H1 (cell line): ENCODE measurements at regions not wholly inside any gene's neighbourhood (a gene's known extent, or its start where the extent isn't known, plus 50 kb on each side); places are given as distances from the start of the nearest gene placed in this dataset.
A peak's percentile ranks its signal among the peaks of the same experiment; 100 is the strongest.

Experiments
- CTCF ChIA-PET: fragments of 300-600 bp; sonication (Branson Sonifier 250); formaldehyde crosslinking; loops from one replicate; lab custom pipeline; 2021; ENCODE audit not compliant: partially characterized antibody; lab: Charles Lee
- POLR2A ChIA-PET: fragments of 300-600 bp; sonication (Branson Sonifier 250); formaldehyde crosslinking; loops from one replicate; lab custom pipeline; 2021; ENCODE audit warnings: inconsistent platforms; ENCODE audit not compliant: partially characterized antibody; lab: Charles Lee
- DNase-seq, 2 experiments: peaks; one replicate each; pipeline versions ENCODE4 v3.0.0 to v3.0.0-alpha.2; 2010 to 2022; ENCODE audit warnings: low spot score in 2 of 2, low read depth in 1 of 2, mixed read lengths in 1 of 2
- FAIRE-seq: peaks from 2 replicates; lab custom pipeline; 2011; peaks lifted over from hg19 to GRCh38; lab: Jason Lieb, UNC
- H2AFZ ChIP-seq: 2 replicates; pipeline ENCODE4 v1.8.1; 2012; ENCODE audit warnings: low read length, inconsistent platforms
- H2AK5ac ChIP-seq: 2 replicates; pipeline ENCODE4 v1.6.1; 2013; ENCODE audit warnings: low read depth, low read length
- H2BK120ac ChIP-seq: replicated peaks from 2 replicates; pipeline ENCODE3; 2013; ENCODE audit warnings: low read depth, low read length, inconsistent platforms
- H2BK12ac ChIP-seq: 2 replicates; pipeline ENCODE4 v1.6.1; 2013; ENCODE audit warnings: low read depth, low read length
- H2BK15ac ChIP-seq: 2 replicates; pipeline ENCODE4 v1.6.1; 2013; ENCODE audit warnings: low read length
- H2BK20ac ChIP-seq: 2 replicates; pipeline ENCODE4 v1.6.1; 2013; ENCODE audit warnings: low read length
- H2BK5ac ChIP-seq: 2 replicates; pipeline ENCODE4 v1.6.1; 2013; ENCODE audit warnings: low read depth, low read length
- H3K14ac ChIP-seq: 2 replicates; pipeline ENCODE4 v1.6.1; 2013; ENCODE audit warnings: inconsistent platforms; ENCODE audit not compliant: insufficient read length
- H3K18ac ChIP-seq: 2 replicates; pipeline ENCODE4 v1.6.1; 2013; ENCODE audit warnings: low read length; ENCODE audit errors: extremely low read depth
- H3K23ac ChIP-seq: 2 replicates; pipeline ENCODE4 v1.6.1; 2013; ENCODE audit warnings: inconsistent platforms; ENCODE audit not compliant: insufficient read length
- H3K23me2 ChIP-seq: 2 replicates; pipeline ENCODE4 v1.6.1; 2013; ENCODE audit warnings: low read depth, low read length
- H3K27ac ChIP-seq: 2 replicates; pipeline ENCODE4 v1.6.1; 2011; ENCODE audit warnings: low read depth, low read length, inconsistent platforms
- H3K27me3 ChIP-seq, 4 experiments: replicated peaks in 1 of 4; 1 replicate in 1 of 4; 2 replicates in 3 of 4; pipeline versions ENCODE4 v1.6.1 to v1.8.1; 2011 to 2013; ENCODE audit warnings: low read length in 3 of 4, mild to moderate bottlenecking in 3 of 4, inconsistent platforms in 2 of 4, mixed read lengths in 2 of 4, moderate library complexity in 1 of 4; ENCODE audit not compliant: control insufficient read depth in 3 of 4, insufficient read depth in 3 of 4; ENCODE audit errors: extremely low read depth in 1 of 4
- H3K36me3 ChIP-seq, 4 experiments: 2 replicates each; pipeline versions ENCODE4 v1.6.1 to v1.8.1; 2011 to 2013; ENCODE audit warnings: mild to moderate bottlenecking in 4 of 4, low read length in 3 of 4, moderate library complexity in 2 of 4, control low read depth in 1 of 4, inconsistent platforms in 1 of 4; ENCODE audit not compliant: insufficient read depth in 4 of 4, control insufficient read depth in 2 of 4
- H3K4ac ChIP-seq: replicated peaks from 2 replicates; pipeline ENCODE3; 2013; ENCODE audit warnings: low read length, low read depth, mixed read lengths, inconsistent platforms; ENCODE audit not compliant: insufficient read length
- H3K4me1 ChIP-seq, 4 experiments: replicated peaks in 1 of 4; 1 replicate in 1 of 4; 2 replicates in 3 of 4; pipeline versions ENCODE4 v1.6.1 to v1.8.1; 2011 to 2013; ENCODE audit warnings: low read length in 3 of 4, inconsistent platforms in 2 of 4, mixed read lengths in 1 of 4; ENCODE audit not compliant: insufficient read depth in 4 of 4, control insufficient read depth in 3 of 4
- H3K4me2 ChIP-seq, 2 experiments: 2 replicates each; pipeline versions ENCODE4 v1.6.1 to v1.8.1; 2011 to 2013; ENCODE audit warnings: low read depth in 2 of 2, low read length in 2 of 2, control low read depth in 1 of 2, inconsistent platforms in 1 of 2, mild to moderate bottlenecking in 1 of 2; ENCODE audit not compliant: insufficient read depth in 1 of 2
- H3K4me3 ChIP-seq, 4 experiments: fragments of 200-600, 300-600 bp in 1 of 4; sonication (generic), shearing (Covaris generic), sonication (Bioruptor Twin) in 1 of 4; 2 replicates each; pipeline versions ENCODE4 v1.5.1 to v1.8.1; 2011 to 2016; ENCODE audit warnings: low read length in 4 of 4, low read depth in 3 of 4, control low read depth in 2 of 4, inconsistent platforms in 2 of 4, mild to moderate bottlenecking in 2 of 4, mixed read lengths in 1 of 4, moderate library complexity in 1 of 4; ENCODE audit not compliant: insufficient read depth in 2 of 4; ENCODE audit errors: extremely low read depth in 1 of 4
- H3K56ac ChIP-seq: replicated peaks from 2 replicates; pipeline ENCODE3; 2013; ENCODE audit warnings: low read depth, mild to moderate bottlenecking, mixed read lengths, low read length, inconsistent platforms; ENCODE audit not compliant: insufficient read length
- H3K79me1 ChIP-seq: 2 replicates; pipeline ENCODE4 v1.6.1; 2013; ENCODE audit warnings: low read depth, low read length, control low read depth
- H3K79me2 ChIP-seq, 2 experiments: 2 replicates each; pipeline versions ENCODE4 v1.6.1 to v1.8.1; 2012 to 2013; ENCODE audit warnings: low read length in 2 of 2, mild to moderate bottlenecking in 2 of 2, inconsistent platforms in 1 of 2; ENCODE audit not compliant: insufficient read depth in 2 of 2, control insufficient read depth in 1 of 2
- H3K9ac ChIP-seq, 4 experiments: replicated peaks in 1 of 4; 1 replicate in 1 of 4; 2 replicates in 3 of 4; pipeline versions ENCODE4 v1.6.1 to v1.8.1; 2011 to 2013; ENCODE audit warnings: low read depth in 3 of 4, low read length in 3 of 4, control low read depth in 2 of 4, mild to moderate bottlenecking in 2 of 4, moderate library complexity in 2 of 4, inconsistent platforms in 1 of 4; ENCODE audit errors: extremely low read depth in 1 of 4
- H3K9me3 ChIP-seq, 2 experiments: 2 replicates each; pipeline versions ENCODE4 v1.6.1 to v1.8.1; 2012 to 2013; ENCODE audit warnings: mild to moderate bottlenecking in 2 of 2, moderate library complexity in 2 of 2, control low read depth in 1 of 2, inconsistent platforms in 1 of 2, low read depth in 1 of 2, low read length in 1 of 2, mixed read lengths in 1 of 2; ENCODE audit not compliant: insufficient read depth in 2 of 2
- H4K20me1 ChIP-seq, 2 experiments: replicated peaks in 1 of 2; 2 replicates each; pipeline versions ENCODE3 to v1.8.1; 2011 to 2013; ENCODE audit warnings: inconsistent platforms in 2 of 2, low read length in 2 of 2, mild to moderate bottlenecking in 1 of 2; ENCODE audit not compliant: insufficient read depth in 2 of 2, control insufficient read depth in 1 of 2
- H4K5ac ChIP-seq: 2 replicates; pipeline ENCODE4 v1.6.1; 2013; ENCODE audit warnings: low read length, low read depth, mixed read lengths, inconsistent platforms; ENCODE audit not compliant: insufficient read length
- H4K8ac ChIP-seq: 2 replicates; pipeline ENCODE4 v1.8.0; 2013; ENCODE audit warnings: mild to moderate bottlenecking, moderate library complexity, low read length, inconsistent platforms; ENCODE audit not compliant: insufficient read depth; ENCODE audit errors: extremely low read depth
- H4K91ac ChIP-seq: replicated peaks from 2 replicates; pipeline ENCODE3; 2013; ENCODE audit warnings: low read length, mixed read lengths, inconsistent platforms; ENCODE audit not compliant: insufficient read length
- HDAC2 ChIP-seq, 2 experiments: fragments of 300-600 bp in 1 of 2; sonication (generic) in 1 of 2; IDR thresholded peaks; 2 replicates each; pipeline ENCODE4 v1.6.1; 2011 to 2012; ENCODE audit warnings: low read depth in 2 of 2, low read length in 2 of 2, mild to moderate bottlenecking in 2 of 2, moderate library complexity in 2 of 2, borderline replicate concordance in 1 of 2, inconsistent platforms in 1 of 2
- KDM1A ChIP-seq: fragments of 200-600, 300-600 bp; sonication (generic); IDR thresholded peaks from 2 replicates; pipeline ENCODE4 v1.7.1; 2016; ENCODE audit warnings: mild to moderate bottlenecking, low read length, borderline replicate concordance
- NRF1 ChIP-seq: IDR thresholded peaks from 2 replicates; pipeline ENCODE4 v1.6.1; 2011; ENCODE audit warnings: mild to moderate bottlenecking, low read depth, low read length, improper control_type of control experiment
- RFX5 ChIP-seq: IDR thresholded peaks from 2 replicates; pipeline ENCODE4 v1.6.1; 2011; ENCODE audit warnings: low read depth, low read length, improper control_type of control experiment, borderline replicate concordance
- TAF1 ChIP-seq: IDR thresholded peaks from 2 replicates; pipeline ENCODE4 v1.6.1; 2011; ENCODE audit warnings: mild to moderate bottlenecking, low read depth, low read length
- WGBS, 2 experiments: shearing (Covaris generic) in 1 of 2; methylation state at CpG; one replicate each; pipeline versions ENCODE4 v1.1.6 to v1.1.7; 2013 to 2015; ENCODE audit warnings: low lambda C conversion rate in 2 of 2, mixed read lengths in 2 of 2, inconsistent platforms in 1 of 2, low coverage in 1 of 2, missing lambda C conversion rate in 1 of 2; ENCODE audit not compliant: insufficient replicate concordance in 2 of 2, insufficient coverage in 1 of 2, insufficient read length in 1 of 2; ENCODE audit errors: extremely low coverage in 1 of 2, missing lambda C conversion rate in 1 of 2; 5-methylcytosine and 5-hydroxymethylcytosine counted together

DNA sequence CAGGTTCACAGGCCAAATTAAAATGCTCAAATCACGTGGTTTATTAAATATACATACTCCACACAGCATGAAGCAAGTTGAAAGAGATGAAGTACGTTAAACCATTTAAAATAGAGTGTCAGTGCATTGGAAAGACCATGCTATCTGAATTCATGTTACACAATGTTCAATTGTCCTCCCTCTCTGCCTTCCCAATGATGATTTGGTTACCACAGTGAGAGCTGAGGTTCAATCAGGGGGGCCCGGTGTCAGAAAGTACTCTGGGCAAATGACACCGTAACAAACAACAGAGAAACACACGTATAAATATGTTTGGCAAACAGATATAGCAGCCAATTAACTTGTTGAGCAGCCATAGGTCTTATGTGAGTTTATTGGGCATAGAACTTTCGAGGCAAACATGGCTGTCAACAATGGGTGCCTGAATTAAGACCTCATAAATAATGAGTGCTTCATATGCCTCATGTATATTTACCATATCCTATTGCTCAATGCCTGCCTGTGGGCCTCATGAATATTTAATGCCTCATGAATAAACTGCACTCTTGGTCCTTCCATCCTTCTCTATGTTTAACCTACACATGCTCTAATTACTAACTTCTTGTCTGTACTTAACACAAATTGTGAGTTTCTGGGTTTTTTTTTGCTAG is 641.5 kb downstream of the PLOD2 start:
- Histone ChIP-seq H3K9ac (peak overlapping the region in 1 of 4 experiments; percentile 34; a peak in 1 of 7 replicates), H3K27me3 (no peaks in the 10 kb centered on the region), H3K14ac (no peak overlapping the region), H3K27ac (no peak overlapping the region), H2AFZ (no peak overlapping the region), H3K79me1 (no peaks in the 10 kb centered on the region), H2BK20ac (no peak overlapping the region), H2BK15ac (no peak overlapping the region), H2BK120ac (no peak overlapping the region), H3K9me3 (no peaks in the 10 kb centered on the region), H2BK5ac (no peak overlapping the region), H3K18ac (no peak overlapping the region), H3K4me2 (no peak overlapping the region), H3K79me2 (no peaks in the 10 kb centered on the region), H3K4ac (no peak overlapping the region), H3K36me3 (no peaks in the 10 kb centered on the region), H4K91ac (no peak overlapping the region), H2AK5ac (no peak overlapping the region), H4K20me1 (no peaks in the 10 kb centered on the region), H3K4me1 (peaks cover 0 to 3% (median under 1%) of the 10 kb centered on the region in 4 experiments; a peak in 4 of 7 replicates), H2BK12ac (no peak overlapping the region), H3K4me3 (no peak overlapping the region), H3K56ac (no peak overlapping the region), H3K23me2 (no peaks in the 10 kb centered on the region), H4K8ac (no peak overlapping the region), H4K5ac (no peak overlapping the region), H3K23ac (no peak overlapping the region)
- 75% methylated on average over 6 of the region's 6 CpGs; no CpG with 5 or more reads in 1 of the 2 experiments for WGBS, 2 experiments
- CTCF ChIA-PET = no interaction called here
- FAIRE-seq (no peak), DNase-seq (no peak)
- POLR2A ChIA-PET = no interaction called here
- TF ChIP-seq HDAC2 (IDR thresholded peaks at IDR 0.05; ENCODE audit: borderline replicate concordance in 1 of 2, low read depth in 2 of 2, low read length in 2 of 2) (no peak), KDM1A (no peak), NRF1 (no peak), TAF1 (no peak), RFX5 (no peak)
